H9 (cell line): ENCODE measurements at regions not wholly inside any gene's neighbourhood (a gene's known extent, or its start where the extent isn't known, plus 50 kb on each side); places are given as distances from the start of the nearest gene placed in this dataset.
A peak's percentile ranks its signal among the peaks of the same experiment; 100 is the strongest.

ENCODE experiments used
- DNase-seq: peaks from one replicate; pipeline ENCODE4 v3.0.0-alpha.2; 2017
- H2AFZ ChIP-seq: one replicate; pipeline ENCODE4 v1.6.1; 2013; ENCODE audit warnings: mild to moderate bottlenecking, low read length, control low read depth, moderate library complexity
- H2AK5ac ChIP-seq: 2 replicates; pipeline ENCODE4 v1.6.1; 2013; ENCODE audit warnings: low read length, control low read depth, mixed read lengths; ENCODE audit not compliant: insufficient read length
- H2BK120ac ChIP-seq: one replicate; pipeline ENCODE4 v1.6.1; 2013; ENCODE audit warnings: low read depth, mild to moderate bottlenecking, low read length, control low read depth, inconsistent platforms; ENCODE audit not compliant: poor library complexity, severe bottlenecking
- H2BK12ac ChIP-seq: 2 replicates; pipeline ENCODE4 v1.6.1; 2013; ENCODE audit warnings: low read length, control low read depth, mixed read lengths, low read depth; ENCODE audit not compliant: insufficient read length
- H2BK15ac ChIP-seq: 2 replicates; pipeline ENCODE4 v1.6.1; 2013; ENCODE audit warnings: low read depth, low read length, control low read depth
- H2BK20ac ChIP-seq: one replicate; pipeline ENCODE4 v1.6.1; 2013; ENCODE audit warnings: low read depth, mild to moderate bottlenecking, low read length, control low read depth, inconsistent platforms; ENCODE audit not compliant: poor library complexity, severe bottlenecking
- H2BK5ac ChIP-seq: 2 replicates; pipeline ENCODE4 v1.6.1; 2013; ENCODE audit warnings: low read length, control low read depth, mixed read lengths; ENCODE audit not compliant: insufficient read length
- H3K14ac ChIP-seq: 2 replicates; pipeline ENCODE4 v1.6.1; 2013; ENCODE audit warnings: low read length, control low read depth; ENCODE audit not compliant: insufficient read depth
- H3K18ac ChIP-seq: 2 replicates; pipeline ENCODE4 v1.6.1; 2013; ENCODE audit warnings: low read depth, mild to moderate bottlenecking, mixed read lengths, low read length, control low read depth; ENCODE audit not compliant: insufficient read length
- H3K23ac ChIP-seq: 2 replicates; pipeline ENCODE4 v1.6.1; 2013; ENCODE audit warnings: low read length, control low read depth, mixed read lengths, low read depth; ENCODE audit not compliant: insufficient read length
- H3K23me2 ChIP-seq: 2 replicates; pipeline ENCODE4 v1.6.1; 2013; ENCODE audit warnings: low read depth, mild to moderate bottlenecking, mixed read lengths, low read length, control low read depth; ENCODE audit not compliant: insufficient read length, poor library complexity, severe bottlenecking
- H3K27ac ChIP-seq: 2 replicates; pipeline ENCODE4 v1.5.1; 2013; ENCODE audit warnings: low read length, control low read depth, mixed read lengths, low read depth; ENCODE audit not compliant: insufficient read length
- H3K27me3 ChIP-seq: 2 replicates; pipeline ENCODE4 v1.6.1; 2013; ENCODE audit warnings: low read length, control low read depth, inconsistent platforms; ENCODE audit not compliant: insufficient read depth
- H3K4ac ChIP-seq: 2 replicates; pipeline ENCODE4 v1.6.1; 2013; ENCODE audit warnings: low read depth, mild to moderate bottlenecking, control low read depth, inconsistent platforms, low read length, moderate library complexity
- H3K4me1 ChIP-seq: 2 replicates; pipeline ENCODE4 v1.6.1; 2013; ENCODE audit warnings: low read length, control low read depth, inconsistent platforms; ENCODE audit not compliant: insufficient read depth
- H3K4me2 ChIP-seq: 2 replicates; pipeline ENCODE4 v1.6.1; 2013; ENCODE audit warnings: low read length, control low read depth, mixed read lengths; ENCODE audit not compliant: insufficient read length, insufficient read depth
- H3K56ac ChIP-seq: 2 replicates; pipeline ENCODE4 v1.6.1; 2013; ENCODE audit warnings: low read depth, mild to moderate bottlenecking, mixed read lengths, low read length, control low read depth; ENCODE audit not compliant: insufficient read length
- H3K79me1 ChIP-seq: 2 replicates; pipeline ENCODE4 v1.6.1; 2013; ENCODE audit warnings: low read depth, mild to moderate bottlenecking, moderate library complexity, low read length, control low read depth, inconsistent platforms; ENCODE audit not compliant: insufficient read depth, poor library complexity, severe bottlenecking
- H3K79me2 ChIP-seq: 2 replicates; pipeline ENCODE4 v1.6.1; 2013; ENCODE audit warnings: low read length, control low read depth, inconsistent platforms; ENCODE audit not compliant: insufficient read depth
- H3K9ac ChIP-seq: 2 replicates; pipeline ENCODE4 v1.6.1; 2013; ENCODE audit warnings: low read length, control low read depth, mixed read lengths; ENCODE audit not compliant: insufficient read length; ENCODE audit errors: extremely low read depth
- H3K9me3 ChIP-seq: one replicate; pipeline ENCODE4 v1.6.1; 2013; ENCODE audit warnings: low read depth, low read length, inconsistent platforms; ENCODE audit not compliant: control insufficient read depth
- H3T11ph ChIP-seq: one replicate; pipeline ENCODE4 v1.6.1; 2013; ENCODE audit warnings: mild to moderate bottlenecking, low read length, control low read depth, inconsistent platforms
- H4K20me1 ChIP-seq: one replicate; pipeline ENCODE4 v1.6.1; 2013; ENCODE audit not compliant: control insufficient read depth, insufficient read length, insufficient read depth
- H4K5ac ChIP-seq: 2 replicates; pipeline ENCODE4 v1.6.1; 2013; ENCODE audit warnings: low read depth, mild to moderate bottlenecking, mixed read lengths, low read length, control low read depth; ENCODE audit not compliant: insufficient read length
- H4K8ac ChIP-seq: replicated peaks from 2 replicates; pipeline ENCODE4 v1.6.1; 2013; ENCODE audit warnings: low read length, control low read depth, mixed read lengths, low read depth; ENCODE audit not compliant: insufficient read length
- H4K91ac ChIP-seq: 2 replicates; pipeline ENCODE4 v1.6.1; 2013; ENCODE audit warnings: low read depth, mild to moderate bottlenecking, moderate library complexity, mixed read lengths, low read length, control low read depth; ENCODE audit not compliant: insufficient read length
- H3K27ac Mint-ChIP-seq, 3 experiments: 2 replicates in 2 of 3; 3 replicates in 1 of 3; pipeline ENCODE4 v1.8.0; 2020 to 2021; ENCODE audit warnings: mixed read lengths in 3 of 3, mild to moderate bottlenecking in 1 of 3, moderate library complexity in 1 of 3
- H3K27me3 Mint-ChIP-seq: 2 replicates; pipeline ENCODE4 v1.8.0; 2021; ENCODE audit warnings: low read depth, mild to moderate bottlenecking, moderate library complexity, mixed read lengths
- H3K36me3 Mint-ChIP-seq, 3 experiments: 2 replicates in 2 of 3; 3 replicates in 1 of 3; pipeline ENCODE4 v1.8.0; 2020 to 2021; ENCODE audit warnings: low read depth in 3 of 3, mixed read lengths in 3 of 3; ENCODE audit not compliant: insufficient read depth in 1 of 3
- H3K4me1 Mint-ChIP-seq, 2 experiments: 2 replicates each; pipeline ENCODE4 v1.8.0; 2020; ENCODE audit warnings: mixed read lengths in 2 of 2
- H3K4me3 Mint-ChIP-seq, 2 experiments: 2 replicates in 1 of 2; 3 replicates in 1 of 2; pipeline ENCODE4 v1.8.0; 2020 to 2021; ENCODE audit warnings: mild to moderate bottlenecking in 2 of 2, mixed read lengths in 2 of 2, moderate library complexity in 1 of 2
- H3K9me3 Mint-ChIP-seq, 2 experiments: 2 replicates in 1 of 2; 3 replicates in 1 of 2; pipeline ENCODE4 v1.8.0; 2020; ENCODE audit warnings: mild to moderate bottlenecking in 2 of 2, mixed read lengths in 2 of 2, moderate library complexity in 1 of 2
- WGBS: extraction: QIAGEN DNeasy Blood & Tissue Kit; methylation state at CpG from one replicate; pipeline ENCODE4 v1.1.7; 2013; ENCODE audit warnings: missing lambda C conversion rate, low lambda C conversion rate, mixed read lengths; ENCODE audit not compliant: insufficient read length; ENCODE audit errors: extremely low coverage; 5-methylcytosine and 5-hydroxymethylcytosine counted together
- TF ChIP-seq, protein P1 (sequence below): fragments of 200-600 bp; sonication (generic); conservative IDR thresholded peaks from 3 replicates; pipeline ENCODE4 v1.8.0; 2021; ENCODE audit warnings: antibody characterized with exemption, mild to moderate bottlenecking

DNA sequence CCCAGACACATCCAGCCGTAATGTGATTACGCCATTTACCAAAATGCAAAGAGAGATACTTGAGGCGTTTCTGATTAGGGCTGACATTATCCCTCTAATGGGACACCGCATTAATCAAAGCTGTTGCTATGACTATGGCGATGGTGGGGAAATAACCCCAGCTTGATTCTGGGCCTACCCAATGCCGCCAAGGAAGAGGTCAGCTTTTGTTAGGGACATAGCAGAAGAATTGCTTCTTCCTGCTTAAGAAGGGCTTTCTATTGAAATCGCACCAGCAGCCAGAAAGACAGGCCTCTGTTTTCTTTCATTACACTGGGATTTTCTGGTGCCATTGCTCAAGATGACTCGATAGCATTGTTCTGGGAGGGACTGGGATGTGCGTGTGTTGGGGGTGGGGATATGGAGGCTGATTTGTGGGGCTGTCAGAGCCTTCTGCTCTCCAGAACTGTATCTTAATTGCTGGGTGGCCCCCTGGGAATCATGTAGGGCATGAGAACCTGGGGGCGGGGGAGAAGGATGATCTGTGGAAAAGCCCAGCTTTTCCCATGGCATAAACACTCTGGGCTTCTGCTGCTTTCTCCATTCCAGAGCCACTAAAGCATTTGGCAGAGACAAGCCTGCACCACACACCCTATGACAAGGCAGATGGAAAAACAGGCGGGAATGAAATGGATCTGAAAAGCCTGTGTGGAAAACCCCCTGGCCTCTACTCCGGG is 106.5 kb upstream of the RAD23B start:
- peak overlapping the region in 2 of 3 experiments; percentile 21 to 44; a peak in 4 of 7 replicates for H3K27ac Mint-ChIP-seq
- Histone ChIP-seq H2BK120ac (no peak overlapping the region), H3K9ac (no peak overlapping the region)

More for the DNA sequence above, 106.5 kb upstream of the RAD23B start:
- Histone ChIP-seq H3K9me3 (no peaks in the 10 kb centered on the region), H3K14ac (no peak overlapping the region), H3K4ac (no peak overlapping the region), H3T11ph (no peak overlapping the region), H3K56ac (no peak overlapping the region), H3K23ac (no peak overlapping the region), H3K4me1 (0 out of 2 replicates have a peak, but pooled peaks cover 3% of the 10 kb centered on the region), H3K4me2 (no peak overlapping the region), H4K5ac (no peak overlapping the region), H3K27ac (no peak overlapping the region), H2BK12ac (no peak overlapping the region), H4K91ac (no peak overlapping the region), H2AFZ (no peak overlapping the region), H2BK20ac (no peak overlapping the region), H2AK5ac (no peak overlapping the region), H2BK5ac (no peak overlapping the region), H3K79me2 (no peaks in the 10 kb centered on the region), H3K27me3 (no peaks in the 10 kb centered on the region), H3K18ac (no peak overlapping the region), H4K8ac (no peak overlapping the region), H2BK15ac (no peak overlapping the region), H3K23me2 (no peaks in the 10 kb centered on the region), H4K20me1 (no peaks in the 10 kb centered on the region), H3K79me1 (no peaks in the 10 kb centered on the region)
- H3K27me3 Mint-ChIP-seq, result no peaks in the 10 kb centered on the region; the same call in 1 of the 2 replicates
- WGBS, result no CpG with 5 or more reads among the region's 12 CpGs
- peaks cover 15 to 19% of the 10 kb centered on the region in 2 experiments for H3K4me1 Mint-ChIP-seq
- TF ChIP-seq, protein P1, sequence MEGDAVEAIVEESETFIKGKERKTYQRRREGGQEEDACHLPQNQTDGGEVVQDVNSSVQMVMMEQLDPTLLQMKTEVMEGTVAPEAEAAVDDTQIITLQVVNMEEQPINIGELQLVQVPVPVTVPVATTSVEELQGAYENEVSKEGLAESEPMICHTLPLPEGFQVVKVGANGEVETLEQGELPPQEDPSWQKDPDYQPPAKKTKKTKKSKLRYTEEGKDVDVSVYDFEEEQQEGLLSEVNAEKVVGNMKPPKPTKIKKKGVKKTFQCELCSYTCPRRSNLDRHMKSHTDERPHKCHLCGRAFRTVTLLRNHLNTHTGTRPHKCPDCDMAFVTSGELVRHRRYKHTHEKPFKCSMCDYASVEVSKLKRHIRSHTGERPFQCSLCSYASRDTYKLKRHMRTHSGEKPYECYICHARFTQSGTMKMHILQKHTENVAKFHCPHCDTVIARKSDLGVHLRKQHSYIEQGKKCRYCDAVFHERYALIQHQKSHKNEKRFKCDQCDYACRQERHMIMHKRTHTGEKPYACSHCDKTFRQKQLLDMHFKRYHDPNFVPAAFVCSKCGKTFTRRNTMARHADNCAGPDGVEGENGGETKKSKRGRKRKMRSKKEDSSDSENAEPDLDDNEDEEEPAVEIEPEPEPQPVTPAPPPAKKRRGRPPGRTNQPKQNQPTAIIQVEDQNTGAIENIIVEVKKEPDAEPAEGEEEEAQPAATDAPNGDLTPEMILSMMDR, result no peak
- no peaks in the 10 kb centered on the region for H3K9me3 Mint-ChIP-seq
- no peak overlapping the region for H3K4me3 Mint-ChIP-seq
- H3K36me3 Mint-ChIP-seq, result no peaks in the 10 kb centered on the region
- no peak for DNase-seq
